NCI-H2107 treated with DMSO at 0.1 percent for 48 hours (cell line): ENCODE measurements at regions not wholly inside any gene's neighbourhood (a gene's known extent, or its start where the extent isn't known, plus 50 kb on each side); places are given as distances from the start of the nearest gene placed in this dataset.

Experiments used
- DNase-seq: peaks from one replicate; lab custom pipeline; 2025; ENCODE audit not compliant: unreplicated experiment; lab: John Stamatoyannopoulos, UW

DNA sequence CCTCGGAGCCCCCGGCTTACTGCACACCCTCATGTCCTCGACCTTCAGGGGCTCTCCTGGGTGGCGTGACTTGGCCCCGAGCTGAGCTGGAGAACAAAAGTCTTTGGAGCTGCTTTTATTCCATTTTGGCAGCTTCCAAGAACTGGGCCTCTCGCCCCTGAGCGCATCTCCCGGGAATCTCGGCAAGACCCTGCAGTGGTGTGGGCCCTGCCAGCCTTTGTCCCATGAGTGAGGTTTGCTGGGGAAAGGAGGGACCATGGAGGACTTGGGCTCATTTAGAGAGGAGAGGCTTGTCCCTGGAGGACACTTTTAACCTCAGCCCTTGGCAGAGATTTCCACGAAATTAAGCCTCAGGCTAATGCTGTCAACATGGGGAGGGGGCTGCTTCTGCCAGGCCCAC is 62.3 kb upstream of the SLCO4A1 start:
- DNase-seq = no peak

DNA sequence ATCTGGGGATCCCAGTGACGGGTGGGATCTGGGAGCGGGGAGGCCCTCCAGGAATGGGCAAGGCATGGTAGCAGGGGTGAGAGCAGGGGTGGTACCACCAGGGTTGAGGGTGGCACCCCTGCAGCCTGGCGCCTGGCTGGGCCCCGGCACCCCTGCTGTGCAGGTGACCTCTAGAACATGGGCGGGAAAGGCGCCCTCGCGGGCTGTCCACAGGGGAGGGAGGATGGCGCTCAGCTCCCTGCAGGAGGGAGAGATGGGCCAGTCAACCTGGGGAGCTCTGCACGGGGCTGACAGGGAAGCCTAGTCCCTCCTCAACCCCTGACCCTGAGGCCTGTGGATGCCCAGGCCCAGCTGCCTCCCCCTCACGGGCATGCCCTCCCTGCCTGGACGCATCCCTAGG is 61.6 kb upstream of the SLCO4A1 start:
- no peak for DNase-seq

DNA sequence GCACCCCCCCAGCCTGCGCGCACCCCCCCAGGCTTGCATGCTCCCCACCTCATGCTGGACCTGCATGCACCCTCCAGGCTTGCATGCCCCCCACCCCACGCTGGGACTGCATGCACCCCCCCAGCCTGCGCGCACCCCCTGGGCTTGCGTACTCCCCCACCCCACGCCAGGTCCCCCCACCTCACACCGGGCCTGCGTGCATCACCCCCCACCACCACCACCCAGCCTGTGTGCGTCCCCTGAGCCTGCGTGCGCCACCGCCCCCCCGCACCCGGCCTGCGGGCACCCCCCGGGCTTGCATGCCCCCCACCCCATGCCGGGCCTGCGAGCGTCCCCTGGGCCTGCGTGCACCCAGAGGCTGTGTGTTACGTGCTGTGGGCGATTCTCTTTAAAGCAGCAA is 61.0 kb upstream of the SLCO4A1 start:
- DNase-seq = no peak

DNA sequence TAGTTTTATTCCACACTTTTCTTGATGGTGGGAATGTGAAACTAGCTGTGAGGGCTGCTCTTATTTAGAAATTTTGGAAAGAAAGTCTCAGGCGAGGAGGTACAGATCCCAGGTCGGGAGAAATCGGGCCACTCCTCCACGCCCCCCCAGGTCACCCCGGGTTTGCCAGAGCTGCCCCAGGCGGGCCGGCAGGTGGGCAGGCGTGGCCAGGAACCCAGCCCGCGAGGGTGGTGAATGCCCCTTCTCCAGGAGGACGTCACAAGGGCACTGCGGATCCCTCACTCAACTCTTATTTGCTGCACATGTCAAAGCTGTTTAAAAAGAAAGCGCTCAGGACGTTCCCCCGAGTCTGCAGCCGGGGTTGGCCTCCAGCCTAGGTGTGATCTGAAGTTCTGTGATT is 60.5 kb upstream of the SLCO4A1 start:
- no peak for DNase-seq

DNA sequence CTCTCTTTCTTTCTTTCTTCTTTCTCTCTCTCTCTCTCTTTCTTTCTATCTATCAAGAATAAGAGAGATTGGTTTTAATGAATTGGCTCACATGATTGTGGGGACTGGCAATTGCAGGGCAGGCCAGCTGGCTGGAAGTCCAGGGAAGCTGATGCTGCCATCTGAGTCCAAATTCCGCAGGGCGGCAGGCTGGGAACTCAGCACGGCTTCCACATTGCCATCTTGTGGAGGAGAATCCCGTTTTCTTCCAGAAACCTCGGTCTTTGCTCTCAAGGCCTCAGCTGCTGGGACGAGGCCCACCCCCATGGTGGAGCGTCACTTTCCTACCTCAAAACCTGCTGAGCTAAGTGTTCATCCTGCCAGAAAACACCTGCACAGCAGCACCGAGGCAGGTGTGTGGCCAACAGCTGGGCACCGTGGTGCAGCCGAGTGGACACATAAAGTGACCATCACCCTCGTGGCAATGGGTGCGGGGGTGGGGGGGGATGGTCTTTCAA is 58.8 kb upstream of the SLCO4A1 start:
- DNase-seq = no peak

DNA sequence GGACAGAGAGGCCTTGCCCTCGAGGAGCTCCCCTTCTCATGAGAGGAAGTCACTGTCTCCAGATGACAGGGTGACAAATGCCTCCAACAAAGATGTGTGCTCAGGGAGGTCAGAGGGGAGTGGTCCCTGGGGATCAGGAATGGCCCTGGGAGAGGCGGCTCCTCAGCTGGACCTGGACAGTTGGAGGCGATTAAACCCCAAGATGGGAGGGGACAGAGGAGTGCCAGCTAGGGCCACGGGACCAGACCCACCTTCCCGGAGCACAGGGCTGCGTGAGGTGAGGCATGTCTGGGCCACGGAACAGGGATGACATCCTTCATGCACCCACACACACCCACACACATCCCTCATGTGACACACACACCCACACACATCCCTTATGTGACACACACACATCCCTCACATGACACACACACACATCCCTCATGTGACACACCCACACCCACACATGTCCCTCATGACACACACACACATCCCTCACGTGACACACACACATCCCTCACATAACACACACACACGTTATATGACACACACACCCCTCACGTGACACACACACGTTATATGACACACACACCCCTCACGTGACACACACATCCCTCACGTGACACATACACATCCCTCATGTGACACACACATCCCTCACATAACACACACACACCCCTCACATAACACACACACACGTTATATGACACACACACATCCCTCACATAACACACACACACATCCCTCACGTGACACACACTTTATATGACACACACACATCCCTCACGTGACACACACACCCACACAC is 57.4 kb upstream of the SLCO4A1 start:
- DNase-seq = no peak

DNA sequence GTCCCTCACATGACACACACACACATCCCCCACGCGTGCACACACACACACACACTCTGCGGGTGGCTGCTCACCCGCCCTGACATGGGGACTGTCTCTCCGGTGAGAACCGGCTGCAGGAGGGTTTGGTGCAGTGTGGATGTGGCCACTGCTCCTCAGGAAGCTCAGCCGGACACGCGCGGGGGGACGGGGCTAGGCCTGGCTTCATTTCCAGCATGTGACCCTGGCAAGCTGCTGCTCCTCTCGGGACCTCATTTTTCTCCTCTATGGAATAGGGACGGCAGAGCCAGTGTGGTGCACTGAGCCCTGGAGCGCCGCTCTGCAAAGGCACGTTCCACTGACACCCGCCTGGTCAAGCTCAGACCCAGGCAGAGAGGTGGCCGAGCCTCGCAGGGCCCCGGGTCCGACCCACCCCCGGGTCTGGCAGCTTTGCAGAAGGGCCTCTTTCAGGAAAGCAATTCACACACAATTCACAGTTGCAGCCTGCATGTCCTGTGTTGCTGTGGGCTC is 56.8 kb upstream of the SLCO4A1 start:
- no peak for DNase-seq

DNA sequence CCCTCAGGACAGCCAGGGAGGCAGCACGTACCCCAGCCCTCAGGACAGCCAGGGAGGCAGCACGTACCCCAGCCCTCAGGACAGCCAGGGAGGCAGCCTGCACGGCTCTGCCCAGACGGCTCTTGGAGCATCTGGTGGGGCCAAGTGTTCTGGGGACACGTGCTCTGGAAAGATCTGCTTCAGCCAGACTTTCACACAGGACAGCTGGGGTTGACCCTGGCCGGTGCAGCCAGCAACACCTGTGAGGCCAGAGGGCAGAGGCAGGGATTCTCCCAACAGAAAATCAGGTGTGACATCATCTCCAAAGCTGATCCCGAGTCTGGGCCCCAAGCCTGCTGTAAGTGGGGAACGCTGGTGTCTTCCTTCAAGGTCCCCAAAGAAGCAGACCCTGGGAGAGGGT is 55.5 kb upstream of the SLCO4A1 start:
- no peak for DNase-seq

DNA sequence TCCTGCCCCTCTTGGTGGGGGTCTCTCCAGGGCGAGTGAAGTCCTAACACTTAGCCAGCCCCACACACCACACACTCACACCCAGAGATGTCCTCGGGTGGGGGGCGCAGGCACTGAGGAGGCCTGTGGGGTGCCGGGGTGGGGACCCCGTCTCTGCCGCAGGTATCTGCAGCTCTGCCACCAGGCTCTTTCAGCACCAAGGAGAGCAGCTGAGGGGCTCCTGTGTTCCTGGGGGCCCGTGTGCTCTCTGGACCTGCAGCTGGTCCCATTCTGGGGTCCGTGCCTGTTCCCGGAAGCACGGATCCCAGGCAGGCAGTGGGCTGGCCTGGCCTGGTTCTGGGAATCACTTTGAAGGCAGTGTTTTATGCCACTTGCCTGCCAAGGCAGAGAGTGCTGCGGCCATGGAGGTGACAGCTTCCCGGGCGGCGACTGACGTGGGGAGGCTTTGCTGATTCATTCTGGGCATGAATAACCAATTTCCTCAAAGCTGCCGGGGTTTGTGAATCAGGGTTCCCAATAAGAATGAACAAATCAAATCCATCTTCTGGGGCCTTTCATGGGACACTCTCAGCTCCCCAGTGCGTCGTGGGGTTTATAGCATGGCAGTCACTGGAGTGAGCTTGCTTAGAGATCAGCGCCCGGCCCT is 54.4 kb upstream of the SLCO4A1 start:
- no peak for DNase-seq

DNA sequence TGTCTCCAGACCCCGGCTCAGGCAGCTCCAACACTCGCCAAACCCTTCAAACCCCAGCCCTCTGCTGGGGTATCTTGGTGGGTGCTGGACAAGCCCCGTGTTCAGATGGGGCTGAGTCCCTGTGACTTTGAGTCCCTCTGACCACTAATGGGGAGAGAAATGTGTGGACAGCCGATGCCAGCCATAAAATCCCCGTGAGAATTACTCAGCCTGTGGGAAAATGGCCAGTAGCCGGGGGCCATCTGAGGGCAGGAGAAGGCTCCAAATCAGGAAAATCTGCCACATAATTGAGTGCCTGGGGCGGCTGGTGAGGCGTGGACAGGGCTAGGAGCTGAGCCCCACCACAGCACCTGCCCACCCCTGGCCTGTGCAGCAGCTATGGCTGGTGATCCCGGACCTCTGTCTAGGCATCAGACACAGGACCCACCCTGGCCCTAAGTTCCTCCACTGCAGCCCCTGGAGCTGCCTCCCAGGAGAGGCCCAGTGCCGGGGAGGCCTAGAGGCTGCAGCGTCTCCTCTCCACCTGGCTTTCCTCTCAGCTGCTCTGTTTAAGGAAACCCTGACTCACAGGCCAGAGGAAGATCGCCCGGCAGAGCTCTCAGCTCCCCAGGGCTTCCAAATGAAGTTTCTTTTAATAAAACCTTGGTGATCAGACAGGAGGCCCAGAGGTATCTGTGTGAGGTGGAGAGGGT is 53.7 kb upstream of the SLCO4A1 start:
- no peak for DNase-seq

DNA sequence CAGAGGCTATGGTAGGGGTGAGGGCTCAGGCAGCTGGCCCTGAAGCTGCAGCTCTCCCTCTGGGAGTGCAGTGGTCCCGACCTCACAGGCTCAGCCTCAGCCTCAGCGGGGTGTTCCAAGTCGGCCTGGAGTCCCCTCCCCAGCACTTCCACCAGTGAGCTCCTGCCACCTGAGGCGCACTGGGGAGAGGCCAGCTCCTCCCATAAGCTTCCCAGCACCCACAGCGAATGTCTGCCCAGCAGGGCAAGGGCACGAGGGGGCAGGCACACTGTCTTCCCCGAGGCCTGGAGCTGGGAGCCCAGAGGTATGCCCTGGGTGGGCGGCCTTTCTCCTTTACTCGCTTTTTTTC is 53.2 kb upstream of the SLCO4A1 start:
- DNase-seq = no peak

DNA sequence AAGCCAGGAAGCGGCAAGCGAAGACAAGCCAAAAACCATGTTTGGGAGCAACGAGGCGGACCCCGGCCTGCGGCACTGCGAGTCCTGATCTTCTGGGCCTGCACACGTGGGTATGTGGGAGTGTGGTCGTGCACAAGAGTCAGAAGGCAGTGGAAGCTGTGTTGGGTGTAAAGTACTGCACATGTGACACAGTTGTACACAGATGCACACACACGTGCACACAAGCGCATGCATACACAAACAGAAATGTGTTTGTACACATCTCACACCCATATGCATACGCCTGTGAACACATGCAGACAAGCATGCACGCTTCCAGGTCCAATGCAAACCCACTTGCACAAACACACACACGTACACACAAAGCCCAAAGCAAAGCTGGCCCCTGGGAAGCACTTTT is 52.6 kb upstream of the SLCO4A1 start:
- DNase-seq = no peak

DNA sequence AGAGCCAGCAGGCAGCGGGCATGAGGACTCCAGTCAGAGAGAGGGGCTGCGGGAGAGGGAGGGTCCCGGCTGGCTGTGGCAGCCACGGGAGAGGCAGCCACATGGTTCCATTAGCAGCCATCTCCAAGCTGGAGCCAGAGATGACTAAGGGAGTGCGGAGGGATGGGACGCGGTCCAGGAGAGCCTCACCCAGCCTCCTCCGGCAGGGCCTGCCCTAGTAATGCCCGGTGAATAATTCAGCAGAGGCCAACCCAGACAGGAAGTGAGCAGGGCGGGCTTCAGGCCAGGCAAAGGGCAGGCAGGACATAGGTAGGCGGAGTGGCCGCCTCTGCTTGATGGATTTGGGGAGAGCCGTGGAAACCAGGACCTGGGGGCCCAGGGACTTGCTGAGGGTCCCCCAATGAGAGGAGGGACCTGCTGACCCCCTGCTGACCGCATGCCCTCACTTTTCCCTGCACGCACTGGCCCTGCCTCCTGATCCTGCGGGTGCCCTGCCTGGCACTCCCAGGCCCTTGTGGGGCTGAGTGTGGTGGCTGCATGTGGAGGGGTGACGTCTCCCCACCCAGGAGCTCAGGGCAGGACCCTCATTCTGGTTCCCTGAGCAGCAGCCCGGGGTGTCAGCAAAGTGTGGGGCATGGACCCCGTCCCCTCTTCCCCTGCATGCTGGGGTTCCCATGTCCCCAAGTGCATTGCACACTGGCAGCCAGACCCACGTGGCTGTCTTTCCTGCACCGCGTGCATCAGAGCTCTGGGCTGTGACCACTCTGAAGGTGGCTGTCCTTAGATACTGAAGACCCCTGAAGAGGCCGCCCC is 51.8 kb upstream of the SLCO4A1 start:
- no peak for DNase-seq

DNA sequence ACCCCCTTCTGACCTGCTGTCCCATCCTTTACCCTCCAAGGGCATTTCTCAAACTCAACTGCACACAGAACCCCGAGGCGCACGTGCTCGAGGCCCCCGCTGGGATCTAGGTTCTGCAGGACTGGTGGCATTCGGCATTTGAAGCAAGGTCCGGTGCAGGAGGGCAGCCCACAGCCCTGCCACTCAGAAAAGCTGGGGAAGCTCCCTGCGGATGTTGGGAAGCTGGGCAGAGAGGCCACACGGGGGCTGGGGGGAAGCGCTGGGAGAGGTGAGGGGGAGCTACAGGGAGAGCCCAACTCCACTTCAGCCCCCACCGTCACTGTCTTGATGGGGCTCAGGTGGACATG is 51.2 kb upstream of the SLCO4A1 start:
- DNase-seq = no peak

DNA sequence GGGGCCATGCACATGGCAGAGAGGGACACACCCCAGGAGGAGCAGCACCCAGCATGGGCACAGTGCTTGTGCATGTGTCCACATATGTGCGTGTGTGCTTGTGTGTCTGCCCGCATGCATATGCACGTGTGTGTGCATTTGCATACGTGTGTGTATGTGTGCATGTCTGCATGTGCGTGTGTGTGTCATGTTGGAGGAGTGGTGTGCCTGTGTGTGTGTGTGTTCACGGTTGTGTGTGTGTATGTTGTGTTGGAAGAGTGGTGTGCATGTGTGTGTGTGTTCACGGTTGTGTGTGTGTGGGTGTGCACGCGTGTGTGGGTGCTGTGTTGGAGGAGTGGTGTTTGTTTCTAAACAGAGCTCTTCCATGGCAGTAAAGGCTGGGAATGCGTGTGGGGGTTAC is 50.7 kb upstream of the SLCO4A1 start:
- DNase-seq = no peak
